ENCODE measurements at regions not wholly inside any gene's neighbourhood (a gene's known extent, or its start where the extent isn't known, plus 50 kb on each side); places are given as distances from the start of the nearest gene placed in this dataset.
"Not testable (repeated sequence)": the region's sequence is repeated elsewhere in the genome, so short reads cannot be mapped to it uniquely, and the experiment has no call there.

DNA sequence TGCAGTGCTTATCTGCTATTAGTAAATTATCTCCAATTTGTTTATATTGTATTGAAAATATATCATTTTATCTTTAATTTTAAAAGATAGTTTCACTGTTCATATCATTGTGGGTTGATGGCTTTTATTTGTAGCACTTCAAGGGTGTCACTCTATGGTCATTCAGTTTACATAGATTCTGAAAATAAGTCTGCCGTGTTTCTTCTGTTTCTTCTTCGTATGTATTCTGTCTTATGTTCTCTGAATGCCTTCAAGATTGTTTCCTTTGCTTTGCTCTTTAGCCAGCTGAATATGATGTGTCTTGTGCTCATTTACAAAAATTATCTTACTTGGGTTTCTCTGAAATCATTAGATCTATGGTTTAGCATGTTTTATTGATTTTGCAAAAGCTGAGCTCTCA, 359.9 kb downstream of the CYLC2 start:
- dilution Hi-C loops (cut with MboI; ENCODE audit: extremely low pct_ligation_motif_present, low sequenced_read_pairs), result no loop called here
- H2AFZ ChIP-seq (ENCODE audit: control insufficient read depth, low read length), result no peak overlapping the region
- H4K20me1 ChIP-seq (ENCODE audit: control insufficient read depth, extremely low read depth, insufficient read depth, low read length), result no peaks in the 10 kb centered on the region
- H3K9me3 ChIP-seq (ENCODE audit: control insufficient read depth, low read depth, low read length), result no peaks in the 10 kb centered on the region
- no peak overlapping the region for H3K4me2 ChIP-seq (ENCODE audit: control insufficient read depth, extremely low read depth, insufficient read depth, low read depth, low read length)
- H3K4me1 ChIP-seq (ENCODE audit: control insufficient read depth, extremely low read depth, insufficient read depth, low read length), result no peaks in the 10 kb centered on the region
- H3K4me3 ChIP-seq (ENCODE audit: control insufficient read depth in 2 of 3, extremely low read depth in 1 of 3, insufficient read depth in 2 of 3, low read depth in 1 of 3, low read length in 3 of 3), result no peak overlapping the region
- H3K27ac ChIP-seq (ENCODE audit: control insufficient read depth, insufficient read depth, low read length), result no peak overlapping the region
- no peaks in the 10 kb centered on the region for H3K36me3 ChIP-seq (ENCODE audit: control insufficient read depth in 2 of 2, extremely low read depth in 1 of 2, insufficient read depth in 2 of 2, low read length in 2 of 2)
- H3K9me1 ChIP-seq (ENCODE audit: control insufficient read depth, extremely low read depth, insufficient read depth, low read length), result no peaks in the 10 kb centered on the region
- no peak overlapping the region for H3K9ac ChIP-seq (ENCODE audit: control insufficient read depth, extremely low read depth, insufficient read depth, low read length)
- FAIRE-seq (no peak), DNase-seq (ENCODE audit: low read depth, low spot score) (no peak)
- TF ChIP-seq, protein P1, sequence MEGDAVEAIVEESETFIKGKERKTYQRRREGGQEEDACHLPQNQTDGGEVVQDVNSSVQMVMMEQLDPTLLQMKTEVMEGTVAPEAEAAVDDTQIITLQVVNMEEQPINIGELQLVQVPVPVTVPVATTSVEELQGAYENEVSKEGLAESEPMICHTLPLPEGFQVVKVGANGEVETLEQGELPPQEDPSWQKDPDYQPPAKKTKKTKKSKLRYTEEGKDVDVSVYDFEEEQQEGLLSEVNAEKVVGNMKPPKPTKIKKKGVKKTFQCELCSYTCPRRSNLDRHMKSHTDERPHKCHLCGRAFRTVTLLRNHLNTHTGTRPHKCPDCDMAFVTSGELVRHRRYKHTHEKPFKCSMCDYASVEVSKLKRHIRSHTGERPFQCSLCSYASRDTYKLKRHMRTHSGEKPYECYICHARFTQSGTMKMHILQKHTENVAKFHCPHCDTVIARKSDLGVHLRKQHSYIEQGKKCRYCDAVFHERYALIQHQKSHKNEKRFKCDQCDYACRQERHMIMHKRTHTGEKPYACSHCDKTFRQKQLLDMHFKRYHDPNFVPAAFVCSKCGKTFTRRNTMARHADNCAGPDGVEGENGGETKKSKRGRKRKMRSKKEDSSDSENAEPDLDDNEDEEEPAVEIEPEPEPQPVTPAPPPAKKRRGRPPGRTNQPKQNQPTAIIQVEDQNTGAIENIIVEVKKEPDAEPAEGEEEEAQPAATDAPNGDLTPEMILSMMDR (optimal IDR thresholded peaks at IDR 0.05 in 1 of 3, IDR thresholded peaks at IDR 0.05 in 1 of 3, conservative IDR thresholded peaks at IDR 0.05 in 1 of 3; ENCODE audit: extremely low read depth in 1 of 3, insufficient read depth in 2 of 3, low read length in 3 of 3), result no peak
- no peak for TF ChIP-seq EZH2 (IDR thresholded peaks at IDR 0.05; ENCODE audit: low read length)
- H3K79me2 ChIP-seq (ENCODE audit: control insufficient read depth, insufficient read depth, low read length), result no peaks in the 10 kb centered on the region
- no peaks in the 10 kb centered on the region for H3K27me3 ChIP-seq (ENCODE audit: control insufficient read depth, extremely low read depth, insufficient read depth, low read length)

DNA sequence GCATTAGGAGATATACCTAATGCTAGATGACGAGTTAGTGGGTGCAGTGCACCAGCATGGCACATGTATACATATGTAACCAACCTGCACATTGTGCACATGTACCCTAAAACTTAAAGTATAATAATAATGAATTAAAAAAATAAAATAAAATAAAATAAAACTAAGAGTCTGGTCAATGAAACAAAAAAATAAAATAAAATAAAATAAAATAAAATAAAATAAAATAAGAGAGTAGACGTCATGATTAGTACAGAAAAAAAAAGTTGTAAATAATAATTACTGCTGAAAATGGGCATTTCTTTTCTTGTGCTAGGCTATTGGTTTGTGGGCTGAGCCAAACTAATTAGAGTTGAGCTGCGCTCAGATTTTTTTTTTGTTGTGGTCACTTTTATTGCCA, 362.8 kb downstream of the CYLC2 start:
- FAIRE-seq; H3K36me3 ChIP-seq (ENCODE audit: control insufficient read depth in 2 of 2, extremely low read depth in 1 of 2, insufficient read depth in 2 of 2, low read length in 2 of 2); H3K27me3 ChIP-seq (ENCODE audit: control insufficient read depth, extremely low read depth, insufficient read depth, low read length); H3K79me2 ChIP-seq (ENCODE audit: control insufficient read depth, insufficient read depth, low read length); H3K9ac ChIP-seq (ENCODE audit: control insufficient read depth, extremely low read depth, insufficient read depth, low read length); H3K9me3 ChIP-seq (ENCODE audit: control insufficient read depth, low read depth, low read length); H3K4me3 ChIP-seq (ENCODE audit: control insufficient read depth in 2 of 3, extremely low read depth in 1 of 3, insufficient read depth in 2 of 3, low read depth in 1 of 3, low read length in 3 of 3); H3K4me2 ChIP-seq (ENCODE audit: control insufficient read depth, extremely low read depth, insufficient read depth, low read depth, low read length); H3K4me1 ChIP-seq (ENCODE audit: control insufficient read depth, extremely low read depth, insufficient read depth, low read length); H4K20me1 ChIP-seq (ENCODE audit: control insufficient read depth, extremely low read depth, insufficient read depth, low read length); H2AFZ ChIP-seq (ENCODE audit: control insufficient read depth, low read length); DNase-seq (ENCODE audit: low read depth, low spot score); H3K9me1 ChIP-seq (ENCODE audit: control insufficient read depth, extremely low read depth, insufficient read depth, low read length); H3K27ac ChIP-seq (ENCODE audit: control insufficient read depth, insufficient read depth, low read length); dilution Hi-C loops (cut with MboI; ENCODE audit: extremely low pct_ligation_motif_present, low sequenced_read_pairs): not testable (repeated sequence)

DNA sequence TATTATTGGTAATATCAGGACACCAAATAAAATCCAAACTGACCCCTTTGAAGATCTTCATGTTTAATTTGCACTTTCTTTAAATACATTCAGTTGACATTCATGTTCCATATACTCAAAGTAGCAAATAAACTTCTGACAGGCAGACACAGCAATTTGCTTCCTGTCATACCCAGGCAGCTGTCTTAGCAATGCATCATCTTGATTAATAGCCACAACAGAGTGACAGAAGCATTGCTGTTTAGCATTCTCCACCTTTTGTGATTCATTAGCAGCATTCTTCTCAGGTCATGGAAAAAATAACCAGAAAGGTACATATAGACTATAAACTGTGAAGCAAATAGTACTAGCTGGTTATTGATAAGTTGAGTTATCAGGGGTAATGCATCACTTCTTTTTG, 366.8 kb downstream of the CYLC2 start:
- H3K9me3 ChIP-seq (ENCODE audit: control insufficient read depth, low read depth, low read length), result no peaks in the 10 kb centered on the region
- FAIRE-seq, result no peak
- DNase-seq (ENCODE audit: low read depth, low spot score), result no peak
- no peak overlapping the region for H3K4me2 ChIP-seq (ENCODE audit: control insufficient read depth, extremely low read depth, insufficient read depth, low read depth, low read length)
- no peaks in the 10 kb centered on the region for H3K79me2 ChIP-seq (ENCODE audit: control insufficient read depth, insufficient read depth, low read length)
- H4K20me1 ChIP-seq (ENCODE audit: control insufficient read depth, extremely low read depth, insufficient read depth, low read length), result no peaks in the 10 kb centered on the region
- TF ChIP-seq, protein P1 (optimal IDR thresholded peaks at IDR 0.05 in 1 of 3, IDR thresholded peaks at IDR 0.05 in 1 of 3, conservative IDR thresholded peaks at IDR 0.05 in 1 of 3; ENCODE audit: extremely low read depth in 1 of 3, insufficient read depth in 2 of 3, low read length in 3 of 3), result no peak
- TF ChIP-seq EZH2 (IDR thresholded peaks at IDR 0.05; ENCODE audit: low read length), result no peak
- H3K9ac ChIP-seq (ENCODE audit: control insufficient read depth, extremely low read depth, insufficient read depth, low read length), result no peak overlapping the region
- no peaks in the 10 kb centered on the region for H3K36me3 ChIP-seq (ENCODE audit: control insufficient read depth in 2 of 2, extremely low read depth in 1 of 2, insufficient read depth in 2 of 2, low read length in 2 of 2)
- no peaks in the 10 kb centered on the region for H3K9me1 ChIP-seq (ENCODE audit: control insufficient read depth, extremely low read depth, insufficient read depth, low read length)
- H3K27ac ChIP-seq (ENCODE audit: control insufficient read depth, insufficient read depth, low read length), result no peak overlapping the region
- no peaks in the 10 kb centered on the region for H3K4me1 ChIP-seq (ENCODE audit: control insufficient read depth, extremely low read depth, insufficient read depth, low read length)
- H3K27me3 ChIP-seq (ENCODE audit: control insufficient read depth, extremely low read depth, insufficient read depth, low read length), result no peaks in the 10 kb centered on the region
- no peak overlapping the region for H3K4me3 ChIP-seq (ENCODE audit: control insufficient read depth in 2 of 3, extremely low read depth in 1 of 3, insufficient read depth in 2 of 3, low read depth in 1 of 3, low read length in 3 of 3)
- H2AFZ ChIP-seq (ENCODE audit: control insufficient read depth, low read length), result no peak overlapping the region
- dilution Hi-C loops (cut with MboI; ENCODE audit: extremely low pct_ligation_motif_present, low sequenced_read_pairs), result no loop called here

Measured in keratinocyte (primary cell).